Neural cell (in vitro differentiated cells): ENCODE measurements at regions not wholly inside any gene's neighbourhood (a gene's known extent, or its start where the extent isn't known, plus 50 kb on each side); places are given as distances from the start of the nearest gene placed in this dataset.

Experiments
- EP300 ChIP-seq: fragments of 450-650 bp; conservative IDR thresholded peaks from 2 replicates; pipeline ENCODE4 v1.6.1; 2014; ENCODE audit warnings: antibody characterized with exemption, mild to moderate bottlenecking, moderate library complexity; ENCODE audit not compliant: poor library complexity, severe bottlenecking
- POLR2AphosphoS5 ChIP-seq: IDR thresholded peaks from 2 replicates; pipeline ENCODE4 v1.6.1; 2012
- RAD21 ChIP-seq: fragments of 450-650 bp; conservative IDR thresholded peaks from 2 replicates; pipeline ENCODE4 v1.6.1; 2014; ENCODE audit warnings: antibody characterized with exemption, mild to moderate bottlenecking, moderate library complexity
- SMC3 ChIP-seq: fragments of 450-650 bp; conservative IDR thresholded peaks from 2 replicates; pipeline ENCODE4 v1.6.1; 2014; ENCODE audit warnings: antibody characterized with exemption, mild to moderate bottlenecking, moderate library complexity; ENCODE audit not compliant: poor library complexity
- TF ChIP-seq, protein P1 (sequence below): fragments of 450-650 bp; IDR thresholded peaks from 2 replicates; pipeline ENCODE4 v1.5.1; 2014; ENCODE audit warnings: antibody characterized with exemption, mild to moderate bottlenecking, moderate library complexity; ENCODE audit not compliant: poor library complexity, severe bottlenecking

DNA sequence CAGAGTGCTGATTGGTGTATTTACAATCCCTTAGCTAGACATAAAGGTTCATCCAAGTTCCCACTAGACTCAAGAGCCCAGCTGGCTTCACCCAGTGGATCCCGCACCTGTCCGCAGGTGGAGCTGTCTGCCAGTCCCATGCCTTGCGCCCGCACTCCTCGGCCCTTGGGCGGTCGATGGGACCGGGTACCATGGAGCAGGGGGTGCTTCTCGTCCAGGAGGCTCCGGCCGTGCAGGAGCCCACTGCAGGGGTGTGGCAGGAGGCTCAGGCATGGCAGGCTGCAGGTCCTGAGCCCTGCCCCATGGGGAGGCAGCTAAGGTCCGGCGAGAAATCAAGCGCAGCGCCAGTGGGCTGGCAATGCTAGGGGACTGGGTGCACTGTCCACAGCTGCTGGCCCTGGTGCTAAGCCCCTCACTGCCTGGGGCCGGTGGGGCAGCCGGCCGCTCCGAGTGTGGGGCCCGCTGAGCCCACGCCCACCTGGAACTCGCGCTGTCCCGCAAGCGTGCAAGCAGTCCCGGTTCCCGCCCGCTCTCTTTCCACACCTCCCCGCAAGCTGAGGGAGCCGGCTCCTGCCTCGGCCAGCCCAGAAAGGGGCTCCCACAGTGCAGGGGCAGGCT lies 1206.3 kb downstream of the OTOL1 start:
- TF ChIP-seq, protein P1, sequence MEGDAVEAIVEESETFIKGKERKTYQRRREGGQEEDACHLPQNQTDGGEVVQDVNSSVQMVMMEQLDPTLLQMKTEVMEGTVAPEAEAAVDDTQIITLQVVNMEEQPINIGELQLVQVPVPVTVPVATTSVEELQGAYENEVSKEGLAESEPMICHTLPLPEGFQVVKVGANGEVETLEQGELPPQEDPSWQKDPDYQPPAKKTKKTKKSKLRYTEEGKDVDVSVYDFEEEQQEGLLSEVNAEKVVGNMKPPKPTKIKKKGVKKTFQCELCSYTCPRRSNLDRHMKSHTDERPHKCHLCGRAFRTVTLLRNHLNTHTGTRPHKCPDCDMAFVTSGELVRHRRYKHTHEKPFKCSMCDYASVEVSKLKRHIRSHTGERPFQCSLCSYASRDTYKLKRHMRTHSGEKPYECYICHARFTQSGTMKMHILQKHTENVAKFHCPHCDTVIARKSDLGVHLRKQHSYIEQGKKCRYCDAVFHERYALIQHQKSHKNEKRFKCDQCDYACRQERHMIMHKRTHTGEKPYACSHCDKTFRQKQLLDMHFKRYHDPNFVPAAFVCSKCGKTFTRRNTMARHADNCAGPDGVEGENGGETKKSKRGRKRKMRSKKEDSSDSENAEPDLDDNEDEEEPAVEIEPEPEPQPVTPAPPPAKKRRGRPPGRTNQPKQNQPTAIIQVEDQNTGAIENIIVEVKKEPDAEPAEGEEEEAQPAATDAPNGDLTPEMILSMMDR: no peak
- TF ChIP-seq RAD21 (no peak), EP300 (no peak), POLR2AphosphoS5 (no peak), SMC3 (no peak)
